Fibroblast of lung (primary cell): ENCODE measurements at regions not wholly inside any gene's neighbourhood (a gene's known extent, or its start where the extent isn't known, plus 50 kb on each side); places are given as distances from the start of the nearest gene placed in this dataset.

Experiments used
- EZH2 ChIP-seq: IDR thresholded peaks from 2 replicates; pipeline ENCODE4 v1.5.1; 2012; ENCODE audit warnings: low read length, control low read depth, mild to moderate bottlenecking; ENCODE audit errors: missing control alignments
- TF ChIP-seq, protein P1 (sequence below), 2 donors: IDR thresholded peaks in 1 of 2; conservative IDR thresholded peaks in 1 of 2; 1 replicate in 1 of 2; 2 replicates in 1 of 2; pipeline ENCODE4 v1.5.1; 2011 to 2012; ENCODE audit warnings: low read length in 2 of 2, control low read depth in 1 of 2, inconsistent platforms in 1 of 2, low read depth in 1 of 2, mild to moderate bottlenecking in 1 of 2

DNA sequence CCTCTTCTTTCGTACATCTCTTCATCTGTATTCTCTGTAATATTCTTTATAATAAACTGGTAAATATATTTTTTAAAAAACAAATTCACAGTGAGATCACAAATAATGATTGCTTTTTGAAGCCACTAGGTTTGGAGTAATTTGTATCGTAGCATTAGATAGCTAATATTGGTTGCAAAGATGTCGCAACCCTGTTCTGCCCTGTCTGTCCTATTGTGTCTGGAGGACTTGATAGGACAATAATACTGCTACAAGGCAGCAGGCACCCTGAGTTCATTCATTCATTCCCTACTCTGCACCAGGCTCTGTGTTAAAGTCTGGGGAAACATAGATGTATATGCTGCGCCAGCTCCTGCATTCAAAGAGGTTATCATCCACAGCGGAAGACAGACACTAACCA lies 206.7 kb upstream of the KLF4 start:
- no peak for TF ChIP-seq EZH2
- TF ChIP-seq, protein P1, sequence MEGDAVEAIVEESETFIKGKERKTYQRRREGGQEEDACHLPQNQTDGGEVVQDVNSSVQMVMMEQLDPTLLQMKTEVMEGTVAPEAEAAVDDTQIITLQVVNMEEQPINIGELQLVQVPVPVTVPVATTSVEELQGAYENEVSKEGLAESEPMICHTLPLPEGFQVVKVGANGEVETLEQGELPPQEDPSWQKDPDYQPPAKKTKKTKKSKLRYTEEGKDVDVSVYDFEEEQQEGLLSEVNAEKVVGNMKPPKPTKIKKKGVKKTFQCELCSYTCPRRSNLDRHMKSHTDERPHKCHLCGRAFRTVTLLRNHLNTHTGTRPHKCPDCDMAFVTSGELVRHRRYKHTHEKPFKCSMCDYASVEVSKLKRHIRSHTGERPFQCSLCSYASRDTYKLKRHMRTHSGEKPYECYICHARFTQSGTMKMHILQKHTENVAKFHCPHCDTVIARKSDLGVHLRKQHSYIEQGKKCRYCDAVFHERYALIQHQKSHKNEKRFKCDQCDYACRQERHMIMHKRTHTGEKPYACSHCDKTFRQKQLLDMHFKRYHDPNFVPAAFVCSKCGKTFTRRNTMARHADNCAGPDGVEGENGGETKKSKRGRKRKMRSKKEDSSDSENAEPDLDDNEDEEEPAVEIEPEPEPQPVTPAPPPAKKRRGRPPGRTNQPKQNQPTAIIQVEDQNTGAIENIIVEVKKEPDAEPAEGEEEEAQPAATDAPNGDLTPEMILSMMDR (conservative IDR thresholded peaks at IDR 0.05 in 1 of 2, IDR thresholded peaks at IDR 0.05 in 1 of 2; ENCODE audit: low read depth in 1 of 2, low read length in 2 of 2) = no peak
